Activated CD4-positive, alpha-beta T cell treated with anti-CD3 and anti-CD28 coated beads, Interleukin-2, Interleukin-4, amounts not matched to agents 100 ng/mL and 50 ng/mL, durations not matched to agents 16 hours and 8 hours (primary cell): ENCODE measurements at regions not wholly inside any gene's neighbourhood (a gene's known extent, or its start where the extent isn't known, plus 50 kb on each side); places are given as distances from the start of the nearest gene placed in this dataset.
"Not testable (repeated sequence)": the region's sequence is repeated elsewhere in the genome, so short reads cannot be mapped to it uniquely, and the experiment has no call there.

Experiments
- DNase-seq: peaks from one replicate; pipeline ENCODE4 v3.0.0-alpha.2; 2020; ENCODE audit warnings: low spot score

DNA sequence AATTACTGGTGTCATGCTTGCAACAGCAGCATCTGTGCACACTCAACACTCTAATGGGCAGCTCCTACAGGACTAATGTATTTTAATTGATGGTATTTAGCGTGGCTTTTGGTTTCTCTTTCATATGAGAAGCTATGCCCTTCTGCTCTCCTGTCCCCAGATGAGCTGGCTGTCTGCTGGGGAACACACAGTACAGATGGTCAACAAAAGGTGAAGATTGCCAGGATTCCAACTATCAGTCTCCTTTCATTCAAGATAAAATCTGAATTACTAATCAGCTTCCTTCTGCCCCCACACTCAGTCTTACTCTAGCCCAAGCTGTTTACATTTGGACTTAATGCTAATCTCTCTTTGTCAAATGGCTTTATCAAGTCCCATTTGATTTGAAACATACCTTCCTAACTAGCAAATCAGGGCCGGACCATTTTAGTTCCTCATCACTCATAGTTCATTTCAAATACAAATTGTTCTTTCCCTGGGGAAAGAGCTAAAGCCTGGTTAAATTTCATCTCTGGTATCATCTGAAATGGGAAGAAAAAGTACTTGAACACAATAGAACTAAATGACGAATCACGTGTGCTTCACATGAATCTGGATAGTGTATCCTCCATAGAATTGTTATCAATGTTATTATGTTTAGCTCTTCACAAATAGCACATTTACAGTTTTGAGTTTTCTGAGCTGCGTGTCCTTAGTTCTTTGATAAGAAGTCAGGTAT lies 988.0 kb downstream of the PCDH17 start:
- no peak for DNase-seq

DNA sequence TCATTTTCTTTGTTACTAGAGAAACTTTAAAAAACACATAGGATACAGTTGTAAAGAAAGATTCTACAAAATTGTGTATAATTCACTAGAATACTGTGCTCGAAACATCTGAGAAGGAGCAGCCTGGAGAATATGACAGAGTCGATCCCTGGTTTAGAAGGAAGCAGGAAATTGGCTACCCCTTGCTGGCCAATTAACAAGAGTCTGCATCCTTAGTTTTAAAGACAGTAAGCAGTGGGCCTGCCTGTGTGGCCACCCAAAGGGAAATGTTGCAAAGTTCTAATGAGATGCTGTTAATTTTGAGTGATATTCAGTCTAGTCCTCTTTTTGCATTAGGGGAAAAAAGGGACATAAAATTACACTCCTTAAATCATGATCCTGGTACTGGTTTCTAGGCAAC lies 988.6 kb downstream of the PCDH17 start:
- DNase-seq, result no peak

DNA sequence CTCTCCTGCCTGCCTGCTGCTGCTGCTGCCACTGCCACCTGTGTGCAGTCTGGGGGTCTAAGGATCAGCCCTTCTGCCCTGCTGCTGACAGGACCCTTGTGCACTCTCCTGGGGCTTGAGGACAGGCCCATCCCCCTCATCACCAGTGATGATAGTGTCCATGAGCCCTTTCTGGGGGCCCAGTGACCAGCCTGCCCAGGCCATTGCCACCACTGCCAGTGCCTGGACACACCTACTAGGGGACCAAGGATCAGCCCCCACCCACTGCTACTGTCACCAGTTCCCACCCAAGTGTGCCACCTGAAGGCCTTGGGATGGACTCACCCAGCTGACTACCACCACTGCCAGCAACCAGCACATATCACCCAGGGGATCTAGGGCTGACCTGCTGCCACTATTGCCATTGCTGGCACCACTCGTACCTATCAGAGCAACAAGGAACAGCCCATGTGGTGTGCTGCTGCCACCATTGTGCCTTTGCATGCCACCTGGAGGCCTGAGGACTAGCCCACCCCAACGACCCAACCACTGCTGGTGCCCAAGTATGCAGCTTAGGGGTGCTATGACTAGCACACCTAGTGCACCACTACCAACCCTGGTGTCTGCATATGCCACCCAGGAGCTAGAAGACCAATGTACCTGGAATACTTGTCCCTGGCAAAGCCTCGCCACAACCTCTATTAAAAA lies 994.3 kb downstream of the PCDH17 start:
- no peak for DNase-seq

DNA sequence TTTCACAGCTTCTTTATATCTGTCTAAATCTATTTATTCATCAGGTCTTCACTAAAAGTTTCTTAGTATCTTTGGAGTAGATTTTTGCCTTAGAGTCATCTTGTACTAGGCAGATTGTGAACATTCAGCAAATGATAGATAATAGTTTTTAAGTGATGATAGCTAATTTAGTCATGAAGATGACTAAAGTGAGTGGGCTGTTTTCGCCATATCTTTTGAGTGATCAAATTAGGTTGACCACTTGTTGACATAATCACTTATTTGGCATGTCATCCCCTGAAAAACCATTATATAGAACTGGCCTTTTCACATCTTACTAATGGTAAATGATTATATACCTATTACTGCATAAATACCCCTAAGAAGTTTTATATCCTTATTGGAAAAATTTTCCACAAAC lies 999.2 kb downstream of the PCDH17 start:
- DNase-seq, result no peak

DNA sequence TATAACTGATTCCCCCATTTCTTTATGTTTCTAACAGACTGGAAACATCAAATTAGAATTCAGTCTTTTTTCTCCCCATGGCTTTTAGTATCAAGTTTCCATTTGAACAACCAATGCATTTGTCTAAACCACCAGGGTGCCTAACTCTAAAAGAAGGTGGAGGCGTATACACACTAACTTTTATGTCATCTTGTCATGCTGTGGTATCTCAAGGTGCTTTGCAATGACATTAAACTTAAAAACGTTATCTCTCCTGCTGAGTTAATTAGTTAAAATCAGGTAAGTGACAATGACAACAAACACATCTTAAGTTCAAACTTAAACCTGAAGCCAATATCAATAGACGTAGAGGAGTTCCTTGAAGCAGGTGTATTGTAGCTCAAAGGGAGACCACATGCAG lies 1001.7 kb downstream of the PCDH17 start:
- DNase-seq, result no peak

DNA sequence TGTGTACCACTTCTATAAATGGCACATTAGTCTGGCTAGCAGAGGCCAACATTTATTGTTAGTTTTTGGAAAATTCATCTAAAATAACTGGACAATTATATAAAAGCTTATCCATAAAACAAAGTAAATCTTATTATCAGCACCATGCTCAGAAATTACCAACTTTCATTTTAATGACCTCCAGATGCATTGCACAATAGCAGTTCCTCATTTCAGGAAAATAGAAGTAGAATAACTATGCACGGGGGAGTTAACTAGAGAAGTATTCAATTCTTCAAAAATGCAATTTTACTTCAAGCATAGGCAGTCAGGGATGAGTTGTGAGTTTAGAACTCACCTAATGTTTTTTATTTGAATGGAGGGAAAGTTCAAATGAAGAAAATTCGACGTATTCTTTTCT lies 1023.5 kb downstream of the PCDH17 start:
- no peak for DNase-seq

DNA sequence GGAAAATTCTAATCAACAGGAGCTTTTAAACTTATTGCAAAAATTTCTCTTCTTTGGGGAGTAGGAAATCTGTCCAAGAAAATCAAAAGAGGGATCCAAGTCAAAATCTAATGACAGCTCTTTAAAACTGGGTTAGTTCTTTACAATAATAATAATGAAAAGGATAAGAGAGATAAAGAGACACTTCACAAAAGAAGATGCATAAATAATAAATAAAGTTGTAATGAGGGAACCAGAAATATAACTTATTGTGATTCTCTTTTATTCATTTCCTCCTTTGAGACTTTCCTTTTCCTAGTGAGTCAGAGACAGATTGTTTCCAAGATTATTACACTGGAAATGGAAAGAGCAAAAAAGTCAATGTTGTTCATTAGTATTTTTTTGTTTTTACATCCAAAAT lies 1029.3 kb downstream of the PCDH17 start:
- DNase-seq, result no peak

DNA sequence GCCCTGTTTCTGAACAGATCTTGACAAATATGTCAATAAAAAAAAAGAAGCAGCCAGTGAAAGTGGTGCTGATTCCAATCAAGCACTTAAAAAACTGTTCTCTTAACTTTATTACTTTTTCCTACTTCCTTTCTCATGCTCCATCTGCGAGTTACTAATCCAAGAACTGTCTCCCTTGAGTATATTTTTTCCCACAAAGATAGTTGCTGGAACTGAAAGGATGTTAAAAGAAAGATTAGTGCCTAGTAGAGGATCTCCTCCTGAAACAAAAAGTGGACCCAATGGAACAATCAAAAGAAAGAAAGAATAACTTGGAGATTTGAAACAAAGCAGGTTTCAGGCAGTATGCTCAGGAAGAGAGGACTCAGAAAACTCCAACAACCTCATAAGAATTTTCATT lies 1034.8 kb downstream of the PCDH17 start:
- DNase-seq, result no peak

DNA sequence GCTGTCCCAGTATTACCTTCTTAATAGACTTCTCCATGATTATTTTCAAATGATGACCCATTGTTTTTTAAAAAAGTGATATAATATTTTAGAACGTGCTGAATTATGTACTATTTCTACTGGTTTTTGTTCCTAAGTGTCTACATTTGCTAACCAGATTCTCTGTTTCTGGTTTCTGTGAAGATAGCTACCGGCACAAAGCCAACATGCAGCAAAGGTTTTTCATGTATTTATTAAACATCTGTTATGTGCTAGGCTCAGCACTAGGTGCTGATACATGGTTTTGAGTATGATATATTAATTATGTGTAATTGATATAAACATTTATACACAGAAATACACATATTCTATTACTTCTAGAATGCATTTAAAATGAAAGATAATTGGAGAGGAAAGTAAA lies 1035.6 kb downstream of the PCDH17 start:
- DNase-seq, result no peak

DNA sequence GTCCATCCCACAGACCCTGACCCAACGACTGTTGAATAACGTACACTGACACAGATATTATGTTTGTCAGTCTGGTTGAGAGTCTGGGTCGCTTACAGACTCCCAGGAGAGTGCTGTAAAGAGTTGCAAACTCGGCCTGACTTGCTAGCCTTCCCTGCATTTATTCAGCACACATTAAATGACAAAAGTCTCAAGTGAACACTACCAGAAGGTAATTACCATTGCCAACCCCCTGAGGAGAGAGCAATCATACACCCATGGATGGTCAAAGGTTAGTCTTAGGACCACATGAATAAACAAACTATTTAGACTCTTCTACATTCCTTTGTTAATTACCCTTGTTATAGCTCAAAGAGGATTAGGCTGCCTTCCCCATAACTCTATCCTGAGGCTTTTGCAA lies 1048.6 kb downstream of the PCDH17 start:
- no peak for DNase-seq

DNA sequence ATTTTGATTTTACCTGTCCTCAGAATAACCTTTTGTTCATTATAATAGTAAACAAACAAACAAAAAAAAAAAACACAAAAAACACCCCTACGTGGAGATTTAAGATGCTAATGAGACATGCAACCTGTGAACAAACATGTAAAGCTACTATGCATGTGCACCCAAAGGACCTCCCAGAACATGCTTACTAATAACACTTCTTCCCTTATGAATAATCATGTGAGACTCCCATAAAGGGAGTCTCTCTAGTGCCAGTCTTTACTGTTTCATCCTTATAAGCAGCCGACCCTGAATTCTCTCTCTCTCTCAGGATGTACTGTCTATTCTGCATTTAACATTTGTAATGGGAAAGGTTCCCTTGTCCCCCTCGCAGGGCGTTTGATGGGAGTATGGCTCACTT lies 1051.1 kb downstream of the PCDH17 start:
- no peak for DNase-seq

DNA sequence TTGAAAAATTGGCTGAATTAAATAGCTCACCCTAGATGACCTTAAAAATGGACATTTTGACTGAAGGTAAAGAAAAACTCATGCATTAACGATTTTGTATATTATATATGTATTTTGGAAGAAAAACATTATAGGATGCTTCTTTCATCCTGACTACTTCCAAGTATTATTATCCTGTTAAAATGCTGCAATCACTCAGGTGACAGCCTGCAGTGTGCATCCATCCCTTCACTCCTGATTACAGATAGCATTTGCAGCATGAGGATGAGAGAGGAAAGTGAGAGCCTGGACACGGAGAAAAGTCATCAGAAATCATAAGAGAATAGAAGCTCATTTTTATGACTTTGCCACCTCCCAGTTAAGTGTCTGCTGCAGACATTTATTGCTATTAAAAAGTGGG lies 1055.6 kb downstream of the PCDH17 start:
- DNase-seq, result no peak

DNA sequence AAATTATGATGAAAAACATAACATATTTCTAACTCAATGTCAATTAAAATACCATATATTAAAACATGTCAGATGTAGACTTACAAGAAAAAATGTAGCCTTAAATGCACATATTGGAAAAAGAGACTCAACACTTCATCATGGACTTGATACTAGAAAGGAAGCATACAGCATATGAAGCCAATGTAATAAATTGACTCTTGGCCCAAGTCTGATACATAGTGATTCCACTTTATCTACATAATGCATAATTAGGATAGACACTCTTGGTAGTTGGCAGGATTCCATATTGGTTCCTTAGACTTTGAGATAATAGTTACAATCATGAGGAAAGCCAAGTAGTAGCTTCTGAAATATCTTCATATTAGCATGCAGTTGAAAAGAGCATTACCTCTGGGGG lies 1067.0 kb downstream of the PCDH17 start:
- DNase-seq, result no peak

DNA sequence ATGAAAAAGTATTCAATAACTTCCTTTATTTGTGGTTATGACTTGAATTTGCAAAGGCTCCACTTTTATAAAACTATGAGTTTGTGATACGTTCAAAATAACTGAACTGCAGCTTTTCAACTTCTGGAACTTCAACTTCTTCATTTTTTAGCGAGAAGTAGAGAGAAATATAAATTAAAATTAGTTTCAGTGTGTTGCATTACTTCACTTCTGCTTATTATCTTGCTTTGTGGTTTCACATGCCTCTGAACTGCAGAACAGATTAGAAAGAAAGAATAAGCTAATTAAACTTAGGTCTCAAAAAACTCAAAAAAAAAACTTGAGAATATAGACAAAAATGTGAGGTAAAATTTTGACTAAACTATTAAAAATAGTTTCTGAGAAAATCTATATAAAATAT lies 1073.4 kb downstream of the PCDH17 start:
- DNase-seq, result no peak

DNA sequence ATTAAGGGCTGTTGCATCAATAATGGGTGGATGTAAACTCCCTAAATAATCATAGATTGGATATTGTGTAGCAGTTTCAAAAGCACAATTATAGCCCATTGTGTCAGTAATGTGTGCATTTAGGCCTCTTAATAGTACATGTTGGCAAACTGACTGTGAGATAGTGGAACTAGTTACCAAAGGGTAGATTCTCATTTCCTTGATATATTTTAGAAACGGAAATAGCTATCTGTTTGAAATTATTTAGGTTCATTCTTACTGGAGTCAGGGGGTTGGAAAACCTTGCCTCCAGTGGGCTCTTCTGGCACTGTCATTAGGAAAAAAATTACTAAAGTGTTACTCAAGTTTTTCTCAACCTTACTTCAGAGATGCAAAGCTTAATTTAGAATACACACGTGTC lies 1074.9 kb downstream of the PCDH17 start:
- no peak for DNase-seq

DNA sequence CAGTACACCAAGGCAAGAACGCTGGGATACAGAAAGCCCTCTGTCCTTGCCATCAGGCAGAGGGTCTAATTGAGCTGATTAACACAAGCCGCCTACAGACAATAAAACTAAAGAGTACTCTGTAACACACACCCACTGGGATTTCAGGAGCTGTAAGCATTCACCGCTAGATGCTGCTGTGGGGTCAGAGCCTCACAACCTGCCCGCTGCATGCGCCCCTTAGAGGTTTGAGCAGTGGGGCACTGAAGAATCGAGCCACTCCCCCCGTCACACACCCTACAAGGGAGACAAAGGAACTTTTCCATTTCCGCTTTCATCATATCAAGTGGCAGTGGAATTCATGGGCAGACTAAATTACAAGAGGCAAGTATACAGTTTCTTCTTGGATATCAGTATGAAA lies 1080.6 kb downstream of the PCDH17 start:
- DNase-seq, result no peak

DNA sequence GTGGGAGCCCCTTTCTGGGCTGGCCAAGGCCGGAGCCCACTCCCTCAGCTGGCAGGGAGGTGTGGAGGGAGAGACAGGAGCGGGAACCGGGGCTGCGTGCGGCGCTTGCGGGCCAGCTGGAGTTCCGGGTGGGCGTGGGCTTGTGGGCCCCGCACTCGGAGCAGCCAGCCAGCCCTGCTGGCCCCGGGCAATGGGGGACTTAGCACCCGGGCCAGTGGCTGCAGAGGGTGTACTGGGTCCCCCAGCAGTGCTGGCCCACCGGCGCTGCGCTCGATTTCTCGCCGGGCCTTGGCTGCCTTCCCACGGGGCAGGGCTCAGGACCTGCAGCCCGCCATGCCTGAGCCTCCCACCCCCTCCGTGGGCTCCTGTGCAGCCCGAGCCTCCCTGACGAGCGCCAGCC lies 1082.5 kb downstream of the PCDH17 start:
- DNase-seq, result not testable (repeated sequence)

DNA sequence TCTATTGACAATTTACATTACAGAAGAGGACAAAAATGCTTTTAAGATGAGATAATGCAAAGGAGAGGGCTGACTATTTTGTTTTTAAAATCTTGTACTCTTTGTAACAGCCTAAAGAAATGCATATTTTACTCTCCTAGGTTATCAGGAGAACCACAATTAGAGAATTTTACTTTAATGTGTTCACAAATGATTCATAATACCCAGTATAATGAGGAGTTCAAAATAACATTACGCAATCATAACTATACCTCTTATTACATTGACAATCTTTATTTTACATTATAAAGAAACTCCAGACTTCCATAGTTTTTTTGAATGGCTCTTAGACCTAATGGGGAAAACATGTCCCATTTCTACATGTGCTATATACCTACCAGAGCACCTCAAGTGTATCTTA lies 1089.7 kb downstream of the PCDH17 start:
- DNase-seq, result no peak

DNA sequence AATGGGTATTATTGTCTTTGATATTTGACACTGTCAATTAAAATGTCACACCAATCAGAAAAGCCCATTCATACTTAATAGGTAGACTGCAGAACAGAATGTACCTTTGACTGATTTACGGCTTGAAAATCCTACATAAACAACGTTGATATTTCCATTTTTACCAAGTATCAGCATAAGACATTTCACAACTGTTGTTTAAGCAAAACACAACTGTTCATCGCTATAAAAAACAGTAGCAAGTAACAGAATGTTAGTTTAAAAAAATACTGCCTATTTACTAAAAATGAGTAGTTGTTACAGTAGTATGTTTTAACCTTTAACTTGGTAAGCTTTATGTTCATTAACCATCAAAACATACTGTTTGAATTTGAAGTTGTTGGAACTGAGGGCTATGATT lies 1096.6 kb downstream of the PCDH17 start:
- no peak for DNase-seq

DNA sequence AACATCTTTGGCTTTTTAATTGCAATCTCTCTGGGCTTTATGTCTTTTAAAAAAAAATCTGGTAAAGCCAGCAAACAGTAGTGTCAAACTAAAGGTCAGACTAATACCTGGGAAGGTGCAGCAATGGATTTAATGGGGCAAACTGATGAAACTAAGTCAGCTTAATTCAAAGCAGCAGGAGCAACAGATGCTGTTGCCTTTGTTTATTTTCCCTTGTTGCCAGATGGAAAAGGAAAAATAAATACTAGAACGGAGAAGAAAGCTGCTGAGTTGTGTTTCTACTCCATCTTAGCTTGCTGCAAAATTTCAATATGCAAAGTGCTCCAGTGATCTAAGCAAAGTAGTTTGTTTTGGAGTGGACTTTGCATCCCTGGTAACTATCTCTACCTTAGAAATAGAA lies 1097.8 kb downstream of the PCDH17 start:
- no peak for DNase-seq

DNA sequence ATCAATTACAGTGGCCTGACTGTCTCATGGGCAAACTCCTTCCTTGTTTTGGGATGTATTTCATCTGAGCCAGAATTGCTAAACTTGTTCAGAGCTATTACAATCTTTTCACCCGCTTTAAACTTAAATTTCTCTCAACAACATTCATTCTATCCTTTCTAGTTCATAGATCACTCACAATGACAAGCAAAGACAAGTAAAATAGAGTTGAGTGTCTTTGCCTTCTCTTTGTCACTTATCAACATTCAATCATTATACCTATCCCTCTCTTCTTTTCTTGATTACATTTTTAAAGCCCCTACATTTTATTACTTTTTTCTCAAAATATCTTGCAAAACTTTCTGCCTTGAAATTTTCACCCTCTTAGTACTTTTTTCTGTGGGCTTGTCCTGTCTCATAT lies 1113.1 kb downstream of the PCDH17 start:
- DNase-seq, result no peak

DNA sequence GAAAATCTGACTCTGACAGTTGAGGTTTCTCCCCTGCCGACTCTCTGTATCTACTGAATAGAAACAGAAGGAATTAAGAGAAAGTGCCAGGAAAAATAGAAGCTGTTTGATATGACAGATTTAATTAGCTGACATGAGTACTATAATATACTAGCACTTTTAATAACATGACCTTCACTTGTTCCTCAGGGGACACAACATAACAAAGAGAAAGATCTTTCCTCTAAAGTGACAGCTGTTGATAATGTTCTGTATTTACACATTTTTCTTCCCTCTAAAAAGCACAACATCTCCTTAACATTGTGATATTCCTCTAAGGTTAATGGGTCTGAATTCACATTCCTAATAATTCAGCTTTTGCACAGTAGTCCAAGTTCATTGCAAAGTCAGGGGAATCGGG lies 1136.0 kb downstream of the PCDH17 start:
- no peak for DNase-seq

DNA sequence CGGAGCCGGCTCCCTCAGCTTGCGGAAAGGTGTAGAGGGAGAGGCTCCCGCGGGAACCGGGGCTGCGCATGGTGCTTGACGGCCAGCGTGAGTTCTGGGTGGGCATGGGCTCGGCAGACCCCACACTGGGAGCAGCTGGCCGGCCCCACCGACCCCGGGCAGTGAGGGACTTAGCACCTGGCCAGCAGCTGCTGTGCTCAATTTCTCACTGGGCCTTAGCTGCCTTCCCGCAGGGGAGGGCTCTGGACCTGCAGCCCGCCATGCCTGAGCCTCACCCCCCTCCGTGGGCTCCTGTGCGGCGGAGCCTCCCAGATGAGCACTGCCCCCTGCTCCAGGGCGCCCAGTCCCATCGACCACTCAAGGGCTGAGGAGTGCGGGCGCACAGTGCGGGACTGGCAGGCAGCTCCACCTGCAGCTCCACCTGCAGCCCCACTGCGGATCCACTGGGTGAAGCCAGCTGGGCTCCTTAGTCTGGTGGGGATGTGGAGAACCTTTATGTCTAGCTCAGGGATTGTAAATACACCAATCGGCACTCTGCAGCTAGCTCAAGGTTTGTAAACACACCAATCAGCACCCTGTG lies 1141.8 kb downstream of the PCDH17 start:
- DNase-seq, result no peak

DNA sequence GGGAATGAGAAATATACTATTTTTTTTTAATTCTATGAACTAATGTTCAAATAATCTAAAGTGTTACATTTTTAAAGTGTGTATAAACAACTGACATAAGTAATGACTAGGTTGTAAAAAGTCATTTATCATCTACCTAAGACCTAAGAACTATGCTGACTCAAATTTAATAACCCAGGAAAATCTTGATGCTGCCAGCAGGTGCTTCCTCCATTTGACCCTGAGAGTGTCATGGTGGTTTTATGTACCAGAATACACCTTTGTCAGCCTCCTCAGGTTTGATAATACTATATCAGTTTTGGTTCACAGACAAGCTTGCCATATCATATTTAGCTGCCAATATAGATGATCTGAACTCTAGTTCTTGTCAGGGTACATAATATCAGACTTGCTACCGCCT lies 1151.2 kb downstream of the PCDH17 start:
- DNase-seq, result no peak
